ENCODE measurements at regions not wholly inside any gene's neighbourhood (a gene's known extent, or its start where the extent isn't known, plus 50 kb on each side); places are given as distances from the start of the nearest gene placed in this dataset.

DNA sequence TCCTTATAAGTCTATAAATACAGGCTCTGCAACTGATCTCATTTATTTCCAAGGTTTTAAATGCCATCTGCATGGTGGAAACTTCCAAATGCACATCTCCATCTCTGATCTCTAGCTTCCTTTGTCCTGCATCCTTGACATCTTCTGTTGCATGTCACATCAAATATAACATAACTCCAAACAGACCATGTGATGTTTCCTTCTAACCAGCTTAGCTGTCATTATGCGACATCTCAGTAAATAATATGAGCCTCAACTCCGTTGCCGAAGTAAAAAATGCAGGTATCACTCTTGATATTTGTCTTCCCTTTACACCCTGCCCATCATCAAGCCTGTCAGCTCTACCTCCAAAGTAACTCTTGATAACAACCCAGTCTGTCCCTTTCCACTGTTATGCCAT lies 506.4 kb upstream of the C9orf72 start:
- TF ChIP-seq YY1 (IDR thresholded peaks at IDR 0.05; ENCODE audit: insufficient read depth, insufficient replicate concordance, low read depth, low read length): no peak
- TF ChIP-seq, protein P1, sequence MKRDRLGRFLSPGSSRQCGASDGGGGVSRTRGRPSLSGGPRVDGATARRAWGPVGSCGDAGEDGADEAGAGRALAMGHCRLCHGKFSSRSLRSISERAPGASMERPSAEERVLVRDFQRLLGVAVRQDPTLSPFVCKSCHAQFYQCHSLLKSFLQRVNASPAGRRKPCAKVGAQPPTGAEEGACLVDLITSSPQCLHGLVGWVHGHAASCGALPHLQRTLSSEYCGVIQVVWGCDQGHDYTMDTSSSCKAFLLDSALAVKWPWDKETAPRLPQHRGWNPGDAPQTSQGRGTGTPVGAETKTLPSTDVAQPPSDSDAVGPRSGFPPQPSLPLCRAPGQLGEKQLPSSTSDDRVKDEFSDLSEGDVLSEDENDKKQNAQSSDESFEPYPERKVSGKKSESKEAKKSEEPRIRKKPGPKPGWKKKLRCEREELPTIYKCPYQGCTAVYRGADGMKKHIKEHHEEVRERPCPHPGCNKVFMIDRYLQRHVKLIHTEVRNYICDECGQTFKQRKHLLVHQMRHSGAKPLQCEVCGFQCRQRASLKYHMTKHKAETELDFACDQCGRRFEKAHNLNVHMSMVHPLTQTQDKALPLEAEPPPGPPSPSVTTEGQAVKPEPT (CRISPR knock-in tag; IDR thresholded peaks at IDR 0.05; ENCODE audit: low read depth): no peak
- TF ChIP-seq, protein P2, sequence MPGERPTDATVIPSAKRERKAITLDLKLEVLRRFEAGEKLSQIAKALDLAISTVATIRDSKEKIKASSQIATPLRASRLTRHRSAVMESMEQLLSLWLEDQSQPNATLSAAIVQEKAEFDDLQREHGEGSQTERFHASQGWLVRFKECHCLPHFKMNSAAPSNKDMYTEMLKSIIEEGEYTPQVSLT (CRISPR knock-in tag; IDR thresholded peaks at IDR 0.05; ENCODE audit: borderline replicate concordance, low read depth): no peak
- TF ChIP-seq ZSCAN30 (CRISPR knock-in tag; IDR thresholded peaks at IDR 0.05): no peak
- no peak for TF ChIP-seq MYC (CRISPR knock-in tag; IDR thresholded peaks at IDR 0.05; ENCODE audit: borderline replicate concordance)
- no peak for TF ChIP-seq PAF1 (CRISPR knock-in tag; IDR thresholded peaks at IDR 0.05)
- TF ChIP-seq, protein P3, sequence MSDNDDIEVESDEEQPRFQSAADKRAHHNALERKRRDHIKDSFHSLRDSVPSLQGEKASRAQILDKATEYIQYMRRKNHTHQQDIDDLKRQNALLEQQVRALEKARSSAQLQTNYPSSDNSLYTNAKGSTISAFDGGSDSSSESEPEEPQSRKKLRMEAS (IDR thresholded peaks at IDR 0.05): no peak
- TF ChIP-seq JUNB (CRISPR knock-in tag; IDR thresholded peaks at IDR 0.05; ENCODE audit: borderline replicate concordance): no peak
- TF ChIP-seq SP4 (CRISPR knock-in tag; IDR thresholded peaks at IDR 0.05): no peak
